ENCODE measurements at regions not wholly inside any gene's neighbourhood (a gene's known extent, or its start where the extent isn't known, plus 50 kb on each side); places are given as distances from the start of the nearest gene placed in this dataset.
"Not testable (repeated sequence)": the region's sequence is repeated elsewhere in the genome, so short reads cannot be mapped to it uniquely, and the experiment has no call there.

DNA sequence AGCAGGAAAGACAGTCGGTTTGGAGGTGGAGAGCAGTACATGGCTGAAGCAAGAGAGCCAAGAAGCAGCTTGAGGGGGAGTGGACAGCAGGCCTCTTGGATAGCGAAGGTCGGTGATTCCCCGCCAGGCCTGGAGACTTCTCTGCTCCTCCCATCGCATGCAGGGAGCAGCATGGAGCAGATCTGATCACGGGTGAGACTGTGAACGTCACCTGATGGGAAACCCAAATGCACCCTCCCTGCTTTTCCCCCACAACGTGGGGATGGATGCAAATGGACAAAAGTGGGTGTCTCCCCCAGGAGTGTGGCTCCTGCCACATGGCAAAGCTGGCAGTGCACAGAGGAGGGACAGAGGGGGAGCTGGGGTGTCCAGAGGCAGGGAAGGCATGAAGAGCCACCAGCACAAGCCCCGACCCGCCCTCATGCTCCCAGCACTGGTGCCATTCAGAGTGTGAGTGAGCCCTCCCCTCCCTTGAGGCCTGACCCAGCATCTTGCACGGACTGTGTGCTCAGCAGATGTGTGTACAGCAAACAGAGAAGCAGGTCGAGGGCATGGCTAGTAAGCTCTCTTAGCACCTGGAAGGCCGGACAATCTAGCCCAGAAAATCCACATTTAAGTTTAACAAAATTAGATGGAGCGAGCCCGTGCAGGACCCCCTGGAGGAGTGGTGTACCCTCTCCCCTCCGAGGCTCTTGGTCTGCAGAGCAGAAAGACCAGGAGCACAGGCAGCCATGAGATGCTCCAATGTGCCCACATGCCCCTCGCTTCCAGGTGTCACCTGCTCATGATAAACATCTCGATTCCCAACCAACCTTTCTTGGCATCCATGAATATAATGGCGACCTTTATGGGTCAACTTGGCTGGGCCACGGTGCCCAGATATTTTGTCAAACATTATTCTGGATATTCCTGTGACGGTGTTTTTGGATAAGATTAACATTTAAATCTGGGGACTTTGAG is 661.7 kb downstream of the TBC1D22A start:
- DNase-seq = no peak

DNA sequence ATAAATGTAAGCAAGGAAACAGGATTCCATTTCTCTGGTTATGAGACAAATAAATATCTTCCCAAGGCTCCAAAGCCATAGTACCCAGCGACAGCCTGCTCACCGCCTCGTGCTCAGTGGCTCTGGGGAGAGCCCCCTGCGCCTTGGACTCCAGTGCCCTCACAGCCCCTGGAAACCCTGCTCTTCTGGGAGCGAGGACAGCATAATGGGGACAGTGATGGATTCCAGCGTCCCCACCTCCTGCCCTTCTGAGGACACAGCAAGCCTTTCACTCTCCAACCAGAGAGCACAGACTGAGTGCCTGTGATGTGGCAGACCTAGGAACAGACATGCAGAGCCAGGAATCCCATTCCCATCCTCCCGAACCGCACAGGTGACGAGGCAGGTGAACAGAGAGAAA is 660.8 kb downstream of the TBC1D22A start:
- DNase-seq = no peak

DNA sequence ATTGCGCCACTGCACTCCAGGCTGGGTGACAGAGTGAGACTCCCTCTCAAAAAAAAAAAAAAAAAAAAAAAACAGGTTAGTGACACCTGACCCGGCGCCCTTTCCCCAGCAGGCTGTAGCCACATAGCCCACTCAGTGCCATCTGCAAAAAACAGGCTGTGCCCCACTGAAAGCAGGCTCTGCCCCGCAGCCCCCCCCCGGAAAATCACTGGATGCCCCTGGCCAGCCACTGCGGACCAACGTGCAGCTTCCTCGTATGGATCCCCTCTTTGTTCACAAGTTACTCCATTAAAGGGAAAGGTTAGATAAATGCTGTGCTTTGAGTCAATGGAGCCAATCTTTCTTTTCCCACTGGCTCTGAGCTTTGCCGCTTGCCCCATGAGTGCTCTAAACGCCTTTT is 660.3 kb downstream of the TBC1D22A start:
- no peak for DNase-seq

- no peak for DNase-seq
Measured at GRCh38 chr22:47421846-47422245, 659.4 kb downstream of the TBC1D22A start.

DNA sequence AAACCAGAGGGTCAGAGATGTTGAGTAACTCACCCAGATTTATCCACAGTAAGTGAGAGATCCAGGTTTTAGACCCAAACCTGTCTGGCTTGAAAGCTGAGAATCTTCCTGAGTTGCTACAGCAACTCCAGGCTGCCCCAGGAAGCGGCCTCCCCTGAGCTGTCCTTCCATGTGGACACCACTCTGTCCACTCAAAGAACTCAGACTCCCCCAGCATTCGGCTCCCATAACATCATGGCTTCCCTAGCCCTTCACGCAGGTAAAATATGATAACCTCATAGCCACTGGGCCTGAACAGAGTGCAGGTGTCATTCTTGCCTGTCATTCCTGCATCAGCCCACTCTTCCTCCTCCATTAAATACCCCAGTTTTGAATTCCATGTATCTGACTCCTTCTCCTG is 657.8 kb downstream of the TBC1D22A start:
- no peak for DNase-seq

DNA sequence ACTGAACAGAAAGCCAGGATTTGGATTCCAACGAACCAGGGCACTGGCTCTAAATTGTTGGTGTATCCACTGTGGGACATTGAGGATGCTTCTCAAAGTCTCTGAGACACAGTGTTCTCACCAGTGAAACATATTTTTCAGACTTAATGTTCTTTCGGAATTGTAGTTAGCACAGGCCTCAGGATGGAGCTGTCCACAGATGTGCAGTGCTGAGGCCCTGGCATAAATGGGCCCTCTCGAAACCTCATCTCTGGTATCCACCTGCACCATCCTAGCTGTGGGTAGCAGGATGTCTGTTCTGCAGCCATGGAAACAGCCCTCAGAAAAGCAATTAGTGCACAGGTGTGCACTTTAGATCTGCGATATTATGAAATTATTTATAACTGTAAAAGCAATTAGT is 656.8 kb downstream of the TBC1D22A start:
- no peak for DNase-seq

DNA sequence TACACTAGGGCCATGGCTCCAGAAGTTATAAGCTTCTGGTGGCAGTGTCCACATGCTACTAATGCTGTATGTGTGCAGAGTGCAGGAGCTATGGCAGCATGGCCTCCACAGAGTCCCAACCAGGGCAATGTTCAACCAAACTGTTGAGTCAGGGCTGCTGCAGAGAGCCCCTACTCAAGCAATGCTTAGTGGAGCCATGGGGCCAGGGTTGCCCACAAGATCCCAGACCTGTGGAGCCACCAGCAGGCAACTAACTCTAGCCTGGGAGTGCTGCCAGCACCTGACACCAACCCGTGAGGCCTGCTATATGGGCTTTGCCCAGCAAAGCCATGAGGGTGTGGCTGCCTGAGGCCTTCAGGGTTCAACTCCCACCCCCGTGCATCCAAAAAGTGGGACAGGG is 655.2 kb downstream of the TBC1D22A start:
- DNase-seq = no peak

DNA sequence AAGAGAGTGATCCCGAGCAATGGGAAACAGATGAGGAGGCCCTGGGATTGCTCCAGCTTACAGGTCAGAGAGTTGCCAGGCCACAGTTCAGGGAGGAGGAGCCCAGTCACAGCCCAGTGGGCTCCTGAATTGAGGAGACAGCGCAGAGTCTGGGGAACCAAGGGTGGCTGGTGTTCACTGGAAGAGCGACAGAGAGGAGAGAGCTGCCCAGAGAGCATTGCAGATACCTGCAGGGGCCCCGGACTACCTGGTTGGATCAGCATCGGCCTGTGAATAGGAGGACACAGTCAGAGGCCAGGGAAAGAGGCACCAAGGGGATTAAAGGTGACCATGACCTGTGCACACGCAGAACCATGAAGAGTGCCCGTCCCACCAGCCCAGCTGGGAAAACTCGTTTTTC is 648.6 kb downstream of the TBC1D22A start:
- no peak for DNase-seq

DNA sequence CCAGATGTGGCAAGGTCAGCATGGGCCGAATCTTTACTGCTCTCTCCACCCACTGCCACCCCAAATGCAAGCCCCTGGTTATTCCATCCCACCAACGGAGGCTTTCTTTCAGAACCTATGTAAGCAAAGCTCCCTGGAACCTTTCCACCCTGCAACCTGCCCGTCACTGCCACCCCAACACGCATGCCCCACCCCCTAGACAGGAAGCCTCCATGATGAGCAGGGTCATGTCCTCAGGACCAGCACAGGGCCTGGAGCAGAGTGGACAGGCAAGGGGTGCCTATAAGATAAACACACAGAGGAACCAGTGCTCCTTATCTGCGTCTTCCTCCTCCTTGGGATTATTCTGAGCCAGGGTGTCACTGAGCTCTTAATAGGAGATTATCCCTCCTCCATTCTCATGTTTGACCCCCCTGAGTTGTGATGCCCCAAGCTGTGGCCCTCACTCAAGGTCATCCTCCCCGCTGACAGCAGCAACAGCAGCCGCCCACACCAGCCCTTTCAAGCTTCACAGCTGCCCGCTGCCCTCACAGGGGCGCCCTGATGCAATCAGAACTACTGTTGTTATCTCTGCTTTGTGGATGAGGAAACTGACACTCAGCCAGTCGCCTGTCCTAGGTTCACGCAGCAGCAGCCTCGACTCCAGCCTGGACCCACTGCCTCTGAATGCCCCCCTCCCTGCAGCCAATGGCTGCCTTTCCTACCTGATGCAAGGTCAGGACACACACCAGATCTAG is 647.3 kb downstream of the TBC1D22A start:
- DNase-seq = no peak

GRCh38 chr22:47408409-47408808 is 646.0 kb downstream of the TBC1D22A start:
- no peak for DNase-seq

DNA sequence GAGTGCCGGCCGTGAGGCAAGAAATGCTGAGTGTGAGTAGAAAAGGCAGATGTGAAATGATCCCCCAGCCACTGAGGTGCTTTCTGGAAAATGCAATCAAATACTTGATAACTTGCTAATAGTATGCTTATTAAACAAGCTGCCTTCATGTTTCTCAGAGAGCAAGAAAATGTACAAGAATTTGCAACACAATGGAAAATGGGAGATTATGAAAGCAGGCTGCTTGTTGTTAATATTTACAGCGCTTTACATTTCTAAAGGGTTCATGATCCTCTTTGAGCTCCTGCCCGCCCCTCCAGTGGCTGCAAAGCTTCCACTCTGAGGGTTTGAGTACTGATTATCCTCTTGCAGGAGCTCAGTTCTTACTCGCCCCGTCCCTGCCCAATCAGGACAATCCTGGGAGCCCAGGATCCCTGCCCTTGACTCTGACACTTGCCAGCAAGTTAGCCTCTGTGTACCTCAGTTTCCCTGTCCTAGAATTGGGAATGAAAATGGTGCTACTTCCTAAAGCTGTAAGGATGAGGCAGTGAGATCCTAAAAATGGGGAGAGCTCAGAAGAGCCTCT is 645.1 kb downstream of the TBC1D22A start:
- DNase-seq = no peak

- DNase-seq = no peak
Measured at GRCh38 chr22:47406896-47407295, 644.4 kb downstream of the TBC1D22A start.

DNA sequence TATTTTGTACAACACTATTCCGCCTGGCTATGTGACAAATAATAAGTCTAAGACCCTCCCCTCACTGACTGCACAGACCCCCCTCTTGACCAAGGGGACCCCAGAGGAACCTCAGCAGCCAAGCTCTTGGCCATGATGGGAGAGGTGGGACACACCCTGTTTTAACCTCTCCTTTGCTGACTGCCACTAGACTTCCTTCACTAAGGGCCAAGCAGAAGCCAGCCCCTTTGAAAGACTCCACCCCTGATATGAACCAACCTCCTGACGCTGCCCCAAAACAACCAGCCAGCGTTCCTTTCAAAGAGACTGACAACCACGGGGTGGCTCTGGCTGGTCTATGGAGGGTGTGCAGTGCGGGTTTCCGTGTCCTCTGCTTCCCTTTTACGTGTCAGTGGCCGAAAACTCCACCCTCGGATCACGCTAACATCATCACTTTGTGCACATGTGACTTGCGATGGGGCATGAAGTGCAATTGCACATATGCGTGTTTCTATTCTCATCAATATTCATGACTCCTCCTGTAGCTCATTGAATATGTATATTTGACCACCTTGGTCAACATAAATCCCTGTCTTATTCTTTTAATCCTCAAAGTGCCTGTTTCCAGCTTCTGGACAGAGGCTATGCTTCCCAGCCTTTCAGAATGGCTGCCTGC is 643.9 kb downstream of the TBC1D22A start:
- DNase-seq = no peak

GRCh38 chr22:47405222-47405621 is 642.8 kb downstream of the TBC1D22A start:
- DNase-seq = not testable (repeated sequence)

DNA sequence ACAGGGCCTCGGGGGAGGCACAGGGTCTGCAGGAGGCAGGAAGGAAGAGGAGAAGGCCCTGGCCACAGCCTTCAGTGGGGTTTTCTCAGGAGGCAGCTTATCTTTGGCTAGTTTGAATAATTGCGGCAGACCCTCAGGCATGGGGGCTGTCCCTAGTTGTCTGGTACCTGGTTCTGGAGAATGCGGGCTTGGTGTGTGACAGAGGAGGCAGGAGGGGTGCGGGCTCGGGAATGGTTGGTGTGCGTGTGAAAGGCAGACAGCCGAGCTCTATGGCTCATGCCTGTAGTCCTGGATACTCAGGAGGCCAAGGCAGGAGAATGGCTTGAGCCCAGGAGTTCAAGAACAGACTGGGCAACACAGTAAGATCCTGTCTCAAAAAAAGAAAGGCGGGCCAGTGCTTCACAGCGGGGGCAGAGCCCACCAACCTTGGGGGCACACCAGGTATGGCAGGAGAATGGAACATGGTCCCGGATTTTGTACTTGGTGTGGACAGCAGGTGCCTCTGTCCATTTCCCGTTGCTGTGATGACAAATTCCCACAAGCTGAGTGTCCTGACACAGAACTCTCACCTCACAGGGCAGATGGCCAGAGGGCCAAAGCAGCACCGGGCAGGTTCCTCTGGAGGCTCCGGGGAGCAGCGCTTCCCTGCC is 640.6 kb downstream of the TBC1D22A start:
- DNase-seq = no peak

GRCh38 chr22:47401976-47402770 is 639.7 kb downstream of the TBC1D22A start:
- DNase-seq = no peak

DNA sequence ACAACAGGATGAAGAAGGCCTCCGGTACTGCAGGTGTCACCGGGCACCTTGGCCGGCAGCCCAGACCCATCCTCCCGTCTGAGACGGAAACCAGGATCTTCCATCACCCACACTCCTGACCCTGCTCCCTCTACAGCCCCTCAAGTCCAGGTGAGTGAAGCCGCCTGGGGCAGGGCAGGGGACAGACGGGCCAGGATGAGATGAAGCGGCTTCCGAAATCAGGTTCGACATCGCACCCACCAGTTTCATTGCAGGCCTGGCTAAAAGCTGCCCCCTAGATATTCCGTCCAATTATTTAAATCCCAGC is 639.1 kb downstream of the TBC1D22A start:
- no peak for DNase-seq

DNA sequence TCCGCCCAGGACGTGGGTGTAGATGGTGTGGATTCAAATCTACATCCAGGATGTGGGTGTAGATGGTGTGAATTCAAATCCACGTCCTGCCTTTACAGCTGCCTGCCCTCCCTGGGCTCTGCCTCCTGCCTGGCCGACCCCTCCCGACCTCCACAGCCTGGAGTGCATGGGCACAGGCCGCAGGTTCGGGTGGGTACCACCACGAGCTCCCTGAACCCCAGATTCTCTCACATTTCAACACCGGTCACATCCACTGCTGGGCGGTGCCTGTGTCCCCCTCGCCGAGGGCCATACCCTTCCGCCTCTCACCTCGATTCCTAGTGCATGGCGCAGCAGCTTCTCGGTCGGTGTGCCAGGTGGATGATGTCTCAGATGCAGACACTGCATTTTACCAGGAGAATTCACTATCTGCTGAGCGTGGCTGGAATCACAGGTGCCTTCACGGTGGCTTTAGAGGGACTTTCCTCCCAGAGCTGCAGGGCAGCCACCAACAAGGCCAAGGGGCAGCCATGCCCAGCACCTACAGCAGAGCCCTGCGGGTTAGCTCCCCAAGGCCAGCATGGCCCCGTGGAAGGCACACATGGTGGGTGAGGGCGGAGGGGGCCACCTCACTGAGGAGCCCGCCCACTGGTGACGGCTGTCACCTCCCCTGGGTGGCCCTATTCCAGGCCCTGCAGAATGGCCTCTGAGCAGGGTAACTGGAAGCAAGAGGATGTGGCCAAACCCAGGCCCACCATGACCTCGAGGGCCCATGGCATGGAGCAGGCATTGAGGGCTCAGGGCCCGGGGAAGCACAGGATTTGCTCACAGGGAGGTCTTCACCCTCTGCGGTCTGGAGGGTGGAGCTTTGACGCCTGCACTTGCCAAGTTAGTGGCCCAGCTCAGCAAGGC is 638.5 kb downstream of the TBC1D22A start:
- DNase-seq = no peak

DNA sequence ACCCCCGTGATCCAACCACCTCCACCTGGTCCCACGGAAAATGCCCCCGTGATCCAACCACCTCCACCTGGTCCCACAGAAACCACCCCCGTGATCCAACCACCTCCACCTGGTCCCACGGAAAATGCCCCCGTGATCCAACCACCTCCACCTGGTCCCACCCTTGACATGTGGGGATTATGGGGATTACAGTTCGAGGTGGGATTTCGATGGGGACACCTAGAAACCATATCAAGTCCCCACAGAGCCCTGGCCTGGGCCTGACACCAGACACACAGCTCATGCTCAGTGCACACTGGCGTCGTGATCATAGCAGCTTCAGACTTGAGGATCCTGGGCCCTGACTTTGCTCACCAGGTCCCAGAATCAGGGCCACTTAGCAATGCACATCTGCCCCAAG is 637.7 kb downstream of the TBC1D22A start:
- not testable (repeated sequence) for DNase-seq

DNA sequence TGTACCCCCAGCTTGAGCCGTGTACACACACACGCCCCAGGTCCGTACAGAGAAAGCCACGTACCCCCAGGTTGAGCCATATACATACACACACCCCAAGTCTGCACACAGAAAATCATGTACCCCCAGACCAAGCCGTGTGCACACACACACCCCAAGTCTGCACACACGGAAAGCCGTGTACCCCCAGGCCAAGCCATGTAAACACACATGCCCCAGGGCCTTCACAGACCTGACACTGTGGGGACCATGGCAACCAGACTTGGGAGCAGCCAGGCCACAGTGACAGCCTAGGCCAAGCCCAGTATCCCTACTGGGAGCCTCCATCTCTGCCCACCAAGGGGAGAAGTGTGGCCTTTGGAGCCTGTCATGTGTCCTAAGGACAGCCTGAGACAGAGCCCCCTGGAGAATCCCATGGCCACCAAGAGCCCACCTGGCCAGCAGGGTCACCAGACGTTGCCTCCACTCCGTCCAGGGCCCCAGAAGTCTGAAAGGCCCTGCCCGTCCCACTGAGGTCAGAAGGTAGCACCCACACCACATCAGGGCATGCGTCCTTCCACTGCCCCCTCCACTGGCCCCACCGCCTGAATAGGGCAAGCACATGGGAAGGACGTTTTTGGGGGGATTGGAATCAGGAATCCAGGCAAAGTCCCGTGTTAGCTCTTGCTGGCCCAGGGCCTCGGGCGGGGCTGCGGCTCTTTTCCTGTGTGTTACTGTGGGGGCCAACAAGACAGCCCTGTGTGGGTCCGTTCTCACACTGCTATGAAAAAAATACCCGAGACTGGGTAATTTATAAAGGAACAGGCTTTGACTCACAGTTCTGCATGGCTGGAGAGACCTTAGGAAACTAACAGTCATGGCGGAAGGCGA is 636.7 kb downstream of the TBC1D22A start:
- no peak for DNase-seq

Data from activated CD4-positive, alpha-beta T cell treated with anti-CD3 and anti-CD28 coated beads for 1 hour (primary cell).